ENCODE measurements at regions not wholly inside any gene's neighbourhood (a gene's known extent, or its start where the extent isn't known, plus 50 kb on each side); places are given as distances from the start of the nearest gene placed in this dataset.

- Histone ChIP-seq H3K4me3 (no peak overlapping the region), H3K36me3 (replicated peaks) (no peaks in the 10 kb centered on the region), H3K27me3 (ENCODE audit: low read depth) (no peaks in the 10 kb centered on the region), H3K4me1 (no peaks in the 10 kb centered on the region), H3K9me3 (no peaks in the 10 kb centered on the region)
- in situ Hi-C loops (cut with MboI; ENCODE audit: low sequenced_read_pairs) = no loop called here
- no peak for DNase-seq (ENCODE audit: low spot score in 2 of 2)
Observed at GRCh38 chr18:40678318-40678717, 1276.7 kb upstream of the PIK3C3 start.

GRCh38 chr18:40676668-40677067 lies 1278.4 kb upstream of the PIK3C3 start:
- H3K9me3 ChIP-seq = no peaks in the 10 kb centered on the region
- H3K4me3 ChIP-seq = no peak overlapping the region
- no peak for DNase-seq (ENCODE audit: low spot score in 2 of 2)
- in situ Hi-C loops (cut with MboI; ENCODE audit: low sequenced_read_pairs) = no loop called here
- H3K36me3 ChIP-seq (replicated peaks) = no peaks in the 10 kb centered on the region
- no peaks in the 10 kb centered on the region for H3K27me3 ChIP-seq (ENCODE audit: low read depth)
- H3K4me1 ChIP-seq = no peaks in the 10 kb centered on the region

GRCh38 chr18:40673150-40673549 lies 1281.9 kb upstream of the PIK3C3 start:
- in situ Hi-C loops (cut with MboI; ENCODE audit: low sequenced_read_pairs) = no loop called here
- DNase-seq (ENCODE audit: low spot score in 2 of 2) = no peak

DNA sequence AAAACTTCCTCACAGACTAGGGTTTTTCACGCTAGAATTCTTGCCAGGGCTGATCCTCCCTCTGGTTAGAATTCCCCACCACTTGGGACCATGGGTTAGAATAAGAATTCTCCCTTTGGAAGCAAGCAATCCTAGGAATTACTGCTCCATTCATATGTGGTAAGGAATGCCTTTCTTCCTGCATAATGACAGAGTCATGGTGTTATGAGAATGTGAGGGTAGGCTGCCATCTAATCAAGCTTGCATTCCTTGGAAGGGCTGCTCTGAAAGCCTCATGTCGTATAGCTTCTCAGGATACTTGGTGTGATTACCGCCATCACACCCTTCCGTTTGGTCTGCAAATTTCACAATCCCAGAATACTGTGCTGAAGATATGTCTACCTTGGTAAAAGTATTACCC lies 1282.4 kb upstream of the PIK3C3 start:
- in situ Hi-C loops (cut with MboI; ENCODE audit: low sequenced_read_pairs) = no loop called here
- Histone ChIP-seq H3K9me3 (no peaks in the 10 kb centered on the region), H3K36me3 (replicated peaks) (no peaks in the 10 kb centered on the region), H3K27me3 (ENCODE audit: low read depth) (no peaks in the 10 kb centered on the region), H3K4me1 (no peaks in the 10 kb centered on the region), H3K4me3 (no peak overlapping the region)
- no peak for DNase-seq (ENCODE audit: low spot score in 2 of 2)

More at GRCh38 chr18:40673150-40673549, 1281.9 kb upstream of the PIK3C3 start:
- no peaks in the 10 kb centered on the region for H3K36me3 ChIP-seq (replicated peaks)
- H3K27me3 ChIP-seq (ENCODE audit: low read depth) = no peaks in the 10 kb centered on the region
- H3K9me3 ChIP-seq = no peaks in the 10 kb centered on the region
- no peaks in the 10 kb centered on the region for H3K4me1 ChIP-seq
- no peak overlapping the region for H3K4me3 ChIP-seq

GRCh38 chr18:40670668-40671375 lies 1284.2 kb upstream of the PIK3C3 start:
- H3K4me3 ChIP-seq = no peak overlapping the region
- H3K4me1 ChIP-seq = no peaks in the 10 kb centered on the region
- H3K36me3 ChIP-seq (replicated peaks) = no peaks in the 10 kb centered on the region
- no peaks in the 10 kb centered on the region for H3K27me3 ChIP-seq (ENCODE audit: low read depth)
- in situ Hi-C loops (cut with MboI; ENCODE audit: low sequenced_read_pairs) = no loop called here
- no peak for DNase-seq (ENCODE audit: low spot score in 2 of 2)
- H3K9me3 ChIP-seq = no peaks in the 10 kb centered on the region

GRCh38 chr18:40662898-40663437 lies 1292.1 kb upstream of the PIK3C3 start:
- Histone ChIP-seq H3K9me3 (no peaks in the 10 kb centered on the region), H3K36me3 (replicated peaks) (no peaks in the 10 kb centered on the region; the same call in 1 of the 2 replicates), H3K27me3 (ENCODE audit: low read depth) (no peaks in the 10 kb centered on the region), H3K4me1 (no peaks in the 10 kb centered on the region), H3K4me3 (no peak overlapping the region)
- DNase-seq (ENCODE audit: low spot score in 2 of 2) = no peak
- in situ Hi-C loops (cut with MboI; ENCODE audit: low sequenced_read_pairs) = no loop called here

DNA sequence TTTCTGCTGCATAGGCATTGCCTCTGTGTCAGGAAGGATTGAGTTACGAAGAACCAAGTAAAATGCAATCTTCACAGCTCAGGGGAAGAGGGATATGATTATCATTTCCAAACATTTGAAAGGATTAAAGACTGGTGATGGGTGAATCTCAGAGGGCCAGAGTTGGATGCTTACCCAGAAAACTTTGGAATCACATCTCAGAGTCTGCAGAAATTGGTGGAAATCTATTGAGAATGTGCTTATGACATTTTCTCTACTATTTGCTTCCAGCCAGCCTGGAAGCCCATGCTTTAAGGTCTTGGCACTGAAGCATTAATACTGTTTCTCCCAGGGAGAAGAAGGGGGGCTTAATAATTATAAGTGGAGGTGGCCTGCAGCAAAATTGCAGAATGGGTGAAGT lies 1301.4 kb upstream of the PIK3C3 start:
- in situ Hi-C loops (cut with MboI; ENCODE audit: low sequenced_read_pairs) = no loop called here
- no peaks in the 10 kb centered on the region for H3K9me3 ChIP-seq
- no peak overlapping the region for H3K4me3 ChIP-seq
- no peaks in the 10 kb centered on the region for H3K27me3 ChIP-seq (ENCODE audit: low read depth)
- no peaks in the 10 kb centered on the region for H3K36me3 ChIP-seq (replicated peaks)
- DNase-seq (ENCODE audit: low spot score in 2 of 2) = no peak
- H3K4me1 ChIP-seq = peaks cover 8% of the 10 kb centered on the region

DNA sequence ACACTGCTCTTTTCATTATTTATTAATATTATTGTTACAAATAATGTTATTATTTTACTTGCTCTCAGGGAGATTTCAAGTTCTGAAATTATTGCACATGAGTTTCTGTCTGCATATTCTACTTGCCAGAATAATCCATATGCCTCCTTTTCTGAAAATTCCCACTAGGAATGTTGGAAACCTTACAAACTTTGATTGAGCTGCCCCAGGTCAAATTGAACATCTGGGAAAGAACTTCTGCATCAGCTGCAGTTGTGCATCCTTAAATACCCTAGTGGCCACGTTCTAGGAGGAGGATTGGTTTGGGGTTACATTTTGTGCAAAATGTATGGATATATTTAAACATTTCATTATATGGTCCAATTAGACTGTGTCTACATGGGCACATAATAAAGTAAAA lies 1302.7 kb upstream of the PIK3C3 start:
- in situ Hi-C loops (cut with MboI; ENCODE audit: low sequenced_read_pairs) = no loop called here
- DNase-seq (ENCODE audit: low spot score in 2 of 2) = no peak
- no peaks in the 10 kb centered on the region for H3K27me3 ChIP-seq (ENCODE audit: low read depth)
- no peak overlapping the region for H3K4me3 ChIP-seq
- H3K9me3 ChIP-seq = no peaks in the 10 kb centered on the region
- no peaks in the 10 kb centered on the region for H3K36me3 ChIP-seq (replicated peaks)
- H3K4me1 ChIP-seq = peaks cover 8% of the 10 kb centered on the region

DNA sequence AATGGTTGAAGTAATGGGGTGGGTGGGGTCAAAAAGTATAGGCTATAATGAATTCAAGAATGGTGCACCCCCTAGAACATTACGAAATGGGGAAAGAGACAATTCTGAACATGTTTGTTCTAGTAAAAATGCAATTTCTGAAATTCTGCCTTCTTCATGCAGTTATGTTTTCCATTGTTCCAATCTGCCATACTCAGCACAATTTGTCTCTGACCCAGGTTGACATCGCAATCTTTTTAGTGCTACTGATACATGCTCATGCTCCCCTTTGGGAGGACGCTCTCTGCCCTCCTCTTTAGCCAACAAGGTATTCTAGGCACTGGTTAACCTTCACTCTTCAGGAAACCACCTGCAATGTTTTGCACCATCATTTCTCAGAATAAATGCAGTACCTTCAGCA lies 1303.9 kb upstream of the PIK3C3 start:
- no peak for DNase-seq (ENCODE audit: low spot score in 2 of 2)
- H3K36me3 ChIP-seq (replicated peaks) = no peaks in the 10 kb centered on the region
- H3K27me3 ChIP-seq (ENCODE audit: low read depth) = no peaks in the 10 kb centered on the region
- peaks cover 8% of the 10 kb centered on the region for H3K4me1 ChIP-seq
- in situ Hi-C loops (cut with MboI; ENCODE audit: low sequenced_read_pairs) = no loop called here
- H3K9me3 ChIP-seq = no peaks in the 10 kb centered on the region
- H3K4me3 ChIP-seq = no peak overlapping the region

DNA sequence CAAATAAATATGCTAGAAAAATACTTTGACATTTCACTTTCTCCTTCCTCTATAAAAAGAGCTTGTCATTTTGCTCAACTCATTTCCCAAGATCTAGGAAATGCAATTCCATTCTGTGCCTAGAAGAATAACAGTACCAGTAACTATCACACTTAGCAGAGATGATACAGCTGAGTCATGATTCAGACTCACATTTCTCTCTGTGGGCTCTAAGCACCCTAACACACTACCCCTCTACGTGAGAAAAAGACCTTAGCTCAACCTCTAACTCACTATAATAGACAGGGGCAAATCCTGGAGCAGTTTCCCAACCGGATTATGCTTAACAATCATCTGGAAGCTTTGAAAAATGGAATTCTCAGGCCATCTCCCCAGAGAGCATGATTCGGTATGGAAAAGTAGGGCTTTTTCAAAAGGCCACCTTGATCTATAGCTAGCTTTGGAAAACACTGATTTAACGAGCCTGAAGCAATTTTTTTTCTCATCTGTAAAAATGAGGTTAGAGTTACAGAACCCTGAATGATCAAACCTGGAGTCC lies 1312.3 kb upstream of the PIK3C3 start:
- H3K9me3 ChIP-seq = no peaks in the 10 kb centered on the region

DNA sequence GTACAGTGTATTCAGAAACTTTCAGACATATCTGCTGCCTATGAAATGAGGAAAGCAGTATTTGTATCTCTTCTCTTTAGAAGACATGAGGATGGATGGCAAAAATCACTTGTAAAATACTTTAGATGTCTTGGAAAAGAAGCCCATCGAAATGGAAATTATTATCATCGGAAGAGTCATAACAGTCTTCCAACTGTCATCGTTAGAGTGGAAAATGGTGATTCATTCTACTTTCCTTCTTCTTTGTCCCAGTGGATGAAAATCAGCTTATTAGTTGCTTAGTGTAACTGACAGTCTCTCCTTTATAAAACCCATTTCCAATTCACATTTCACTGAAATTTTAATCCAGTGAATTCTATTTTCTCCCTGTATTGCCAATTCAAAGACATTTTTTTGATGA lies 1323.7 kb upstream of the PIK3C3 start:
- Histone ChIP-seq H3K4me3 (no peak overlapping the region), H3K36me3 (replicated peaks) (no peaks in the 10 kb centered on the region), H3K4me1 (no peaks in the 10 kb centered on the region), H3K27me3 (ENCODE audit: low read depth) (no peaks in the 10 kb centered on the region), H3K9me3 (no peaks in the 10 kb centered on the region)
- DNase-seq (ENCODE audit: low spot score in 2 of 2) = no peak
- in situ Hi-C loops (cut with MboI; ENCODE audit: low sequenced_read_pairs) = no loop called here

More for the DNA sequence above, 1312.3 kb upstream of the PIK3C3 start:
- no peak overlapping the region for H3K4me3 ChIP-seq
- DNase-seq (ENCODE audit: low spot score in 2 of 2) = no peak
- H3K27me3 ChIP-seq (ENCODE audit: low read depth) = no peaks in the 10 kb centered on the region
- in situ Hi-C loops (cut with MboI; ENCODE audit: low sequenced_read_pairs) = no loop called here
- no peaks in the 10 kb centered on the region for H3K36me3 ChIP-seq (replicated peaks)
- H3K4me1 ChIP-seq = no peaks in the 10 kb centered on the region

DNA sequence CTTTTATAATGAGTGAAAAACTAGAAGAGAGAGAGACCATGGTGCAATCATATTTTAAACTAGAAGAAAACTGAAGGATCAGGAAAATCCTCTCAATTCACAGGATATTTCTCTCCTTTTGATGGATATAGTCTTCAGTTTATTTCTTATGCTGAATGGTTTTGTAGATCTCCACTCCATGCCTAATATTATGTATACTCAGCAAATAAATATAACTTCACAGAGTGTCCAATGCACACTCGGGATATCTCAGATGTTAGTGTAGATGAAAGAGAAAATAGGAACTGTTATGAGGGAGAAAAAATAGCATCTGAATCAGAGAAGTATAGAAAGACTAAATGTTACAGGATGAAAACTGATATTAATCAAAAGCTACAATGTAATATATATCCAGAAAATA lies 1324.5 kb upstream of the PIK3C3 start:
- DNase-seq (ENCODE audit: low spot score in 2 of 2) = no peak
- Histone ChIP-seq H3K9me3 (no peaks in the 10 kb centered on the region), H3K4me3 (no peak overlapping the region), H3K27me3 (ENCODE audit: low read depth) (no peaks in the 10 kb centered on the region), H3K36me3 (replicated peaks) (no peaks in the 10 kb centered on the region), H3K4me1 (no peaks in the 10 kb centered on the region)
- in situ Hi-C loops (cut with MboI; ENCODE audit: low sequenced_read_pairs) = no loop called here

DNA sequence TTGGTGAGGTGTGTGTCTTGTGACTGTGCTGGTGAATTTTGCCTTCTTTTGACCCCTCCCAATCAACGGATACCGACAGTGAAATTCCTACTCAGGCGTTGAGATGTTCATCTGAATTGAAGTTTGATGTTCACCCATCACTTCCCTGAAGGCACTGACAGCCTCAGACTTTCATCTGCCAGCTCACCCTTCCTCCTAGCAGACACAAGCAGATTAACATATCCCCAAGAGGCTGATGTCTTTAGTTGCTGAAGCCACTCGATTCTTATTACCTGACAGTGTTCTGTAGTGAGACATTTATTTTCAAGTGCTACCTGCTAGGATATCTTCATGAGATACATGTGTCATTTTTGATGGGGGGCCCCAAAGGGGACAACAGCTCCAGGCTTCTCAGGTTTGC lies 1330.1 kb upstream of the PIK3C3 start:
- Histone ChIP-seq H3K36me3 (replicated peaks) (no peaks in the 10 kb centered on the region), H3K27me3 (ENCODE audit: low read depth) (no peaks in the 10 kb centered on the region), H3K4me3 (no peak overlapping the region), H3K4me1 (no peaks in the 10 kb centered on the region), H3K9me3 (no peaks in the 10 kb centered on the region)
- in situ Hi-C loops (cut with MboI; ENCODE audit: low sequenced_read_pairs) = no loop called here
- DNase-seq (ENCODE audit: low spot score in 2 of 2) = no peak

GRCh38 chr18:40613721-40614120 lies 1341.3 kb upstream of the PIK3C3 start:
- H3K4me3 ChIP-seq = no peak overlapping the region
- no peaks in the 10 kb centered on the region for H3K4me1 ChIP-seq
- no peaks in the 10 kb centered on the region for H3K27me3 ChIP-seq (ENCODE audit: low read depth)
- H3K36me3 ChIP-seq (replicated peaks) = no peaks in the 10 kb centered on the region
- no peak for DNase-seq (ENCODE audit: low spot score in 2 of 2)
- H3K9me3 ChIP-seq = no peaks in the 10 kb centered on the region
- in situ Hi-C loops (cut with MboI; ENCODE audit: low sequenced_read_pairs) = no loop called here
